SW 1271 (cell line): ENCODE measurements at regions not wholly inside any gene's neighbourhood (a gene's known extent, or its start where the extent isn't known, plus 50 kb on each side); places are given as distances from the start of the nearest gene placed in this dataset.
"Not testable (repeated sequence)": the region's sequence is repeated elsewhere in the genome, so short reads cannot be mapped to it uniquely, and the experiment has no call there.

Source experiments
- DNase-seq, 2 experiments: peaks; one replicate each; lab custom pipeline; 2025; lab: John Stamatoyannopoulos, UW

- DNase-seq = no peak
Observed at GRCh38 chr11:38011496-38011895, 1413.5 kb upstream of the RAG2 start.

- DNase-seq = no peak
Observed at GRCh38 chr11:38009932-38010331, 1411.9 kb upstream of the RAG2 start.

GRCh38 chr11:38006466-38006865 lies 1408.4 kb upstream of the RAG2 start:
- DNase-seq = no peak

GRCh38 chr11:38005597-38005996 lies 1407.6 kb upstream of the RAG2 start:
- no peak for DNase-seq

GRCh38 chr11:37999171-37999570 lies 1401.1 kb upstream of the RAG2 start:
- no peak for DNase-seq

- DNase-seq = no peak
Observed at GRCh38 chr11:37995886-37996285, 1397.8 kb upstream of the RAG2 start.

- DNase-seq = peak in 1 of 2 experiments; percentile 6
Observed at GRCh38 chr11:37988031-37988430, 1390.0 kb upstream of the RAG2 start.

- DNase-seq = no peak
Observed at GRCh38 chr11:37984991-37985390, 1387.0 kb upstream of the RAG2 start.

GRCh38 chr11:37978647-37979046 lies 1380.6 kb upstream of the RAG2 start:
- no peak for DNase-seq

GRCh38 chr11:37973941-37974340 lies 1375.9 kb upstream of the RAG2 start:
- no peak for DNase-seq

- no peak for DNase-seq
Observed at GRCh38 chr11:37972691-37973090, 1374.7 kb upstream of the RAG2 start.

GRCh38 chr11:37969336-37969735 lies 1371.3 kb upstream of the RAG2 start:
- DNase-seq = not testable (repeated sequence)

GRCh38 chr11:37968148-37968547 lies 1370.1 kb upstream of the RAG2 start:
- no peak for DNase-seq

GRCh38 chr11:37967635-37968034 lies 1369.6 kb upstream of the RAG2 start:
- DNase-seq = no peak

GRCh38 chr11:37963440-37963839 lies 1365.4 kb upstream of the RAG2 start:
- DNase-seq = no peak

GRCh38 chr11:37957717-37958116 lies 1359.7 kb upstream of the RAG2 start:
- no peak for DNase-seq

- DNase-seq = no peak
Observed at GRCh38 chr11:37951996-37952395, 1354.0 kb upstream of the RAG2 start.

- no peak for DNase-seq
Observed at GRCh38 chr11:37948258-37948657, 1350.2 kb upstream of the RAG2 start.

- no peak for DNase-seq
Observed at GRCh38 chr11:37947821-37948220, 1349.8 kb upstream of the RAG2 start.

GRCh38 chr11:37946155-37946766 lies 1348.2 kb upstream of the RAG2 start:
- DNase-seq = peak in 1 of 2 experiments; percentile 9

- DNase-seq = no peak
Observed at GRCh38 chr11:37942081-37942480, 1344.0 kb upstream of the RAG2 start.

GRCh38 chr11:37929100-37929653 lies 1331.1 kb upstream of the RAG2 start:
- DNase-seq = no peak

- DNase-seq = no peak
Observed at GRCh38 chr11:37926772-37927171, 1328.7 kb upstream of the RAG2 start.

GRCh38 chr11:37916331-37916730 lies 1318.3 kb upstream of the RAG2 start:
- DNase-seq = no peak
